ENCODE measurements at regions not wholly inside any gene's neighbourhood (a gene's known extent, or its start where the extent isn't known, plus 50 kb on each side); places are given as distances from the start of the nearest gene placed in this dataset.

DNA sequence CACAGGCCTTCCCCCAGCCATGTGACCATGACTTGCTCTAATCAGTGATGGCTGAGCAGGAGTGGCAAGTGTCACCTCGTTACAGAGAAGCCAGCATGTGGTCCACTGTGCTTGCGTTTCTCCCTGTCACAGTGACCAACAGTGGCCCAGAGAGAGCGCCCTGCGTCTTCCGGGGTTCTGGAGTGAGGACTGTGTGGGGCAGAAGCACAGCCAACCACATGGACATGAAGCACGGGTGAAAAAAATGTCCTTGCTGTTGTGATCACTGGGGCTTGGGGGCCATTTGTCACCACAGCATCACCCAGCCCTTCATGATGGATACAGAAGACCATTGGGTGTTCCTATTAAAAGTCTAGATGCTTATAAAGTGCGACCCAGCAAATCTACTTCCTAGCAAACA lies 174.6 kb upstream of the C14orf180 start:
- H2AFZ ChIP-seq (ENCODE audit: low read depth, low read length): no peak overlapping the region
- no peak for DNase-seq (ENCODE audit: extremely low read depth in 1 of 4, low spot score in 3 of 4)
- in situ Hi-C loops (cut with MboI): no loop called here
- no TSS peak for BruUV-seq (replicated peaks)
- no peaks in the 10 kb centered on the region for H3K9me1 ChIP-seq (ENCODE audit: control insufficient read depth, insufficient read depth, low read length)
- no peak overlapping the region for H3K27ac ChIP-seq (ENCODE audit: extremely low read depth, low read depth, low read length)
- TF ChIP-seq FOXJ3 (CRISPR knock-in tag; IDR thresholded peaks at IDR 0.05): no peak
- TF ChIP-seq NRF1 (conservative IDR thresholded peaks at IDR 0.05 in 1 of 2, IDR thresholded peaks at IDR 0.05 in 1 of 2): no peak
- TF ChIP-seq PTBP1 (IDR thresholded peaks at IDR 0.05; ENCODE audit: low read depth, low read length): no peak
- no peak for TF ChIP-seq JUND (IDR thresholded peaks at IDR 0.05; ENCODE audit: borderline replicate concordance, low read depth, low read length)
- TF ChIP-seq JUND (tag; IDR thresholded peaks at IDR 0.05; ENCODE audit: borderline replicate concordance, low read depth, low read length): no peak
- TF ChIP-seq CBFA2T3 (IDR thresholded peaks at IDR 0.05): no peak
- TF ChIP-seq MECOM (CRISPR knock-in tag; IDR thresholded peaks at IDR 0.05): no peak
- TF ChIP-seq, protein P1, sequence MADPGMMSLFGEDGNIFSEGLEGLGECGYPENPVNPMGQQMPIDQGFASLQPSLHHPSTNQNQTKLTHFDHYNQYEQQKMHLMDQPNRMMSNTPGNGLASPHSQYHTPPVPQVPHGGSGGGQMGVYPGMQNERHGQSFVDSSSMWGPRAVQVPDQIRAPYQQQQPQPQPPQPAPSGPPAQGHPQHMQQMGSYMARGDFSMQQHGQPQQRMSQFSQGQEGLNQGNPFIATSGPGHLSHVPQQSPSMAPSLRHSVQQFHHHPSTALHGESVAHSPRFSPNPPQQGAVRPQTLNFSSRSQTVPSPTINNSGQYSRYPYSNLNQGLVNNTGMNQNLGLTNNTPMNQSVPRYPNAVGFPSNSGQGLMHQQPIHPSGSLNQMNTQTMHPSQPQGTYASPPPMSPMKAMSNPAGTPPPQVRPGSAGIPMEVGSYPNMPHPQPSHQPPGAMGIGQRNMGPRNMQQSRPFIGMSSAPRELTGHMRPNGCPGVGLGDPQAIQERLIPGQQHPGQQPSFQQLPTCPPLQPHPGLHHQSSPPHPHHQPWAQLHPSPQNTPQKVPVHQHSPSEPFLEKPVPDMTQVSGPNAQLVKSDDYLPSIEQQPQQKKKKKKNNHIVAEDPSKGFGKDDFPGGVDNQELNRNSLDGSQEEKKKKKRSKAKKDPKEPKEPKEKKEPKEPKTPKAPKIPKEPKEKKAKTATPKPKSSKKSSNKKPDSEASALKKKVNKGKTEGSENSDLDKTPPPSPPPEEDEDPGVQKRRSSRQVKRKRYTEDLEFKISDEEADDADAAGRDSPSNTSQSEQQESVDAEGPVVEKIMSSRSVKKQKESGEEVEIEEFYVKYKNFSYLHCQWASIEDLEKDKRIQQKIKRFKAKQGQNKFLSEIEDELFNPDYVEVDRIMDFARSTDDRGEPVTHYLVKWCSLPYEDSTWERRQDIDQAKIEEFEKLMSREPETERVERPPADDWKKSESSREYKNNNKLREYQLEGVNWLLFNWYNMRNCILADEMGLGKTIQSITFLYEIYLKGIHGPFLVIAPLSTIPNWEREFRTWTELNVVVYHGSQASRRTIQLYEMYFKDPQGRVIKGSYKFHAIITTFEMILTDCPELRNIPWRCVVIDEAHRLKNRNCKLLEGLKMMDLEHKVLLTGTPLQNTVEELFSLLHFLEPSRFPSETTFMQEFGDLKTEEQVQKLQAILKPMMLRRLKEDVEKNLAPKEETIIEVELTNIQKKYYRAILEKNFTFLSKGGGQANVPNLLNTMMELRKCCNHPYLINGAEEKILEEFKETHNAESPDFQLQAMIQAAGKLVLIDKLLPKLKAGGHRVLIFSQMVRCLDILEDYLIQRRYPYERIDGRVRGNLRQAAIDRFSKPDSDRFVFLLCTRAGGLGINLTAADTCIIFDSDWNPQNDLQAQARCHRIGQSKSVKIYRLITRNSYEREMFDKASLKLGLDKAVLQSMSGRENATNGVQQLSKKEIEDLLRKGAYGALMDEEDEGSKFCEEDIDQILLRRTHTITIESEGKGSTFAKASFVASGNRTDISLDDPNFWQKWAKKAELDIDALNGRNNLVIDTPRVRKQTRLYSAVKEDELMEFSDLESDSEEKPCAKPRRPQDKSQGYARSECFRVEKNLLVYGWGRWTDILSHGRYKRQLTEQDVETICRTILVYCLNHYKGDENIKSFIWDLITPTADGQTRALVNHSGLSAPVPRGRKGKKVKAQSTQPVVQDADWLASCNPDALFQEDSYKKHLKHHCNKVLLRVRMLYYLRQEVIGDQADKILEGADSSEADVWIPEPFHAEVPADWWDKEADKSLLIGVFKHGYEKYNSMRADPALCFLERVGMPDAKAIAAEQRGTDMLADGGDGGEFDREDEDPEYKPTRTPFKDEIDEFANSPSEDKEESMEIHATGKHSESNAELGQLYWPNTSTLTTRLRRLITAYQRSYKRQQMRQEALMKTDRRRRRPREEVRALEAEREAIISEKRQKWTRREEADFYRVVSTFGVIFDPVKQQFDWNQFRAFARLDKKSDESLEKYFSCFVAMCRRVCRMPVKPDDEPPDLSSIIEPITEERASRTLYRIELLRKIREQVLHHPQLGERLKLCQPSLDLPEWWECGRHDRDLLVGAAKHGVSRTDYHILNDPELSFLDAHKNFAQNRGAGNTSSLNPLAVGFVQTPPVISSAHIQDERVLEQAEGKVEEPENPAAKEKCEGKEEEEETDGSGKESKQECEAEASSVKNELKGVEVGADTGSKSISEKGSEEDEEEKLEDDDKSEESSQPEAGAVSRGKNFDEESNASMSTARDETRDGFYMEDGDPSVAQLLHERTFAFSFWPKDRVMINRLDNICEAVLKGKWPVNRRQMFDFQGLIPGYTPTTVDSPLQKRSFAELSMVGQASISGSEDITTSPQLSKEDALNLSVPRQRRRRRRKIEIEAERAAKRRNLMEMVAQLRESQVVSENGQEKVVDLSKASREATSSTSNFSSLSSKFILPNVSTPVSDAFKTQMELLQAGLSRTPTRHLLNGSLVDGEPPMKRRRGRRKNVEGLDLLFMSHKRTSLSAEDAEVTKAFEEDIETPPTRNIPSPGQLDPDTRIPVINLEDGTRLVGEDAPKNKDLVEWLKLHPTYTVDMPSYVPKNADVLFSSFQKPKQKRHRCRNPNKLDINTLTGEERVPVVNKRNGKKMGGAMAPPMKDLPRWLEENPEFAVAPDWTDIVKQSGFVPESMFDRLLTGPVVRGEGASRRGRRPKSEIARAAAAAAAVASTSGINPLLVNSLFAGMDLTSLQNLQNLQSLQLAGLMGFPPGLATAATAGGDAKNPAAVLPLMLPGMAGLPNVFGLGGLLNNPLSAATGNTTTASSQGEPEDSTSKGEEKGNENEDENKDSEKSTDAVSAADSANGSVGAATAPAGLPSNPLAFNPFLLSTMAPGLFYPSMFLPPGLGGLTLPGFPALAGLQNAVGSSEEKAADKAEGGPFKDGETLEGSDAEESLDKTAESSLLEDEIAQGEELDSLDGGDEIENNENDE (IDR thresholded peaks at IDR 0.05; ENCODE audit: low read depth, low read length): no peak
- TF ChIP-seq CBX2 (IDR thresholded peaks at IDR 0.05; ENCODE audit: insufficient read depth, low read length, poor library complexity, severe bottlenecking): no peak
- no peak for TF ChIP-seq SPI1 (IDR thresholded peaks at IDR 0.05; ENCODE audit: borderline replicate concordance, low read depth, low read length)
- no peak for TF ChIP-seq XRCC4 (IDR thresholded peaks at IDR 0.05; ENCODE audit: extremely low read depth, insufficient read depth, insufficient read length)
- no peaks in the 10 kb centered on the region for H3K9me3 ChIP-seq (replicated peaks; ENCODE audit: control insufficient read depth, insufficient read depth, low read depth, low read length)
- intact Hi-C loops (cut with micrococcal nuclease): no loop called here
- peaks cover 0 to 6% of the 10 kb centered on the region in 2 experiments; a peak in 3 of 5 replicates for H3K27me3 ChIP-seq (ENCODE audit: control insufficient read depth in 2 of 2, insufficient read depth in 2 of 2, low read length in 2 of 2)
- H3K4me2 ChIP-seq (ENCODE audit: insufficient read depth, low read length): no peak overlapping the region
- H3K36me3 ChIP-seq (ENCODE audit: control insufficient read depth, insufficient read depth, low read length): no peaks in the 10 kb centered on the region
- ChIA-PET CTCF (ENCODE audit: low intra/inter-chr PET ratio) (no interaction called here), POLR2A (no interaction called here)
- ATAC-seq: no peak
- 0% methylated on average over 7 of the region's 7 CpGs for WGBS (ENCODE audit: insufficient coverage, low coverage, missing lambda C conversion rate)
- H3K4me1 ChIP-seq (replicated peaks in 1 of 2; ENCODE audit: control insufficient read depth in 2 of 2, insufficient read depth in 2 of 2, low read length in 2 of 2): no peaks in the 10 kb centered on the region
- H3K4me3 ChIP-seq: no peak overlapping the region
- no peaks in the 10 kb centered on the region for H4K20me1 ChIP-seq (replicated peaks; ENCODE audit: control insufficient read depth, insufficient read depth, low read length)
- no peaks in the 10 kb centered on the region for H3K79me2 ChIP-seq (ENCODE audit: control insufficient read depth, insufficient read depth, low read length)
- no peak for FAIRE-seq
- H3K9ac ChIP-seq (ENCODE audit: insufficient read depth in 1 of 2, low read depth in 2 of 2, low read length in 2 of 2): no peak overlapping the region

Measured in K562 (cell line).